ENCODE measurements at regions not wholly inside any gene's neighbourhood (a gene's known extent, or its start where the extent isn't known, plus 50 kb on each side); places are given as distances from the start of the nearest gene placed in this dataset.

DNA sequence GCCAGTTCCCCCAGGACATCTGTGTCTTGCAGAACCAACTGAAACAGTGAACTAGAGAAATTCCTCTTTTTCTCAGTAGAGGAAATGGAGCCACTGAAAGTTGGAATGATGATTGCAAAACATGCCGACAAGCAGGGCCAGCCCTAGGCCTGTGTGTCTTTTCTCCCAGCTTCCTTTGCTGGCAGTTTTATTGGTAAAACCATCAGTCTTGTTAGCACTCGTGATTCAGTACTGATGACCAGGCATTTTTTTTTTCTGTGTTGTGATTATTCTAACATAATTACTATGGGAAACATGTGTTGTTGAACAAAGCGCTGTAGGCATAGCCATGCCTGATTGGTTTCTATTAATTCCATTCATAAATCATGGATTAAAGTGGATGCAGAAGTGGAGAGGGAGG is 620.7 kb downstream of the AACS start:
- DNase-seq: no peak

- DNase-seq: no peak
These were observed 622.2 kb downstream of the AACS start for GRCh38 chr12:125687403-125687802.

- DNase-seq: no peak
These were observed 622.6 kb downstream of the AACS start for GRCh38 chr12:125687820-125688219.

GRCh38 chr12:125688223-125688622 is 623.0 kb downstream of the AACS start:
- DNase-seq: no peak

- no peak for DNase-seq
These were observed 623.6 kb downstream of the AACS start for GRCh38 chr12:125688881-125689280.

GRCh38 chr12:125689576-125690410 is 624.6 kb downstream of the AACS start:
- DNase-seq: no peak

- DNase-seq: no peak
These were observed 625.6 kb downstream of the AACS start for GRCh38 chr12:125690841-125691240.

GRCh38 chr12:125696054-125696453 is 630.8 kb downstream of the AACS start:
- no peak for DNase-seq

DNA sequence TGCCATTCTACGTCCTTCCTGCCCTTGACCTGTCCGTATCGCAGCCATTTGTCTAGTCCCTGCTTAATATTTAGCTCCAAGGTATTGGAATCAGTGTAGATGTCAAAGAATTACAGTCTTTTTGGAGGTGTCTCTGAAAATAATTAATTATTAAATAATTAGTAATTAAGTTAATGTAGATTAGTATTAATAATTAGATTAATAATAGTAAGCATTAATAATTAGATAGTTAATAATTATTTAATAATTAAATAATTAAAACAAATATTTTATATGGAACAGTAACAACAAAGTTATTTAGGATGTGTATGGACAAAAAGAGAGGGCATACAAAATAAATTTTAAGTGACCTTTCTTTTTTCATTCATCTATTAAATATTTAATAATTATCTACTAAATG is 639.6 kb downstream of the AACS start:
- DNase-seq: no peak

- DNase-seq: no peak
These were observed 655.7 kb downstream of the AACS start for GRCh38 chr12:125720961-125721360.

GRCh38 chr12:125734137-125734536 is 668.9 kb downstream of the AACS start:
- DNase-seq: no peak

- no peak for DNase-seq
These were observed 673.0 kb downstream of the AACS start for GRCh38 chr12:125738211-125738610.

- DNase-seq: no peak
These were observed 677.2 kb downstream of the AACS start for GRCh38 chr12:125742413-125742812.

GRCh38 chr12:125744201-125744600 is 679.0 kb downstream of the AACS start:
- no peak for DNase-seq

- no peak for DNase-seq
These were observed 690.3 kb downstream of the AACS start for GRCh38 chr12:125755512-125755911.

- DNase-seq: no peak
These were observed 700.9 kb downstream of the AACS start for GRCh38 chr12:125766091-125766490.

- no peak for DNase-seq
These were observed 707.2 kb downstream of the AACS start for GRCh38 chr12:125772403-125772802.

- peak; percentile 57 for DNase-seq
These were observed 707.9 kb downstream of the AACS start for GRCh38 chr12:125773033-125773640.

GRCh38 chr12:125775507-125775906 is 710.3 kb downstream of the AACS start:
- DNase-seq: no peak

- DNase-seq: no peak
These were observed 711.0 kb downstream of the AACS start for GRCh38 chr12:125776212-125776611.

DNA sequence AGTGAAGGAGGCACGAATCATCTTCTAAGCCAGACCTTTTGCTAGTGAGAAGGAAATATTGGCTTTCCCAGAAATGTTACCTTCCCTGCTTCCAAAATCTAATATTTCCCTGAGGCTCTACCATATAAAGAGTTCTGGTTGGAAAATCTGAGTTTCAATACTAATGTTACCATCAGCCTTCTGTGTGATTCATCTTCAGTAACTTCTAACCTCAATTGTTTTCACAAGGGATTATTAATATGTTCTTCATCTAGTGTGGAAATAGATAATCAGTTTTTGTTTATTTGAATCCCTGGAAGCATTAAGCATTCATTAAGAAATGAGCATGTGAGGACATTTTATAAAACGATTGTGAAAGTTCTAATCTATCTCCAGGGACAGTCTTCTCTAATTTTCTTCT is 720.9 kb downstream of the AACS start:
- DNase-seq: no peak

DNA sequence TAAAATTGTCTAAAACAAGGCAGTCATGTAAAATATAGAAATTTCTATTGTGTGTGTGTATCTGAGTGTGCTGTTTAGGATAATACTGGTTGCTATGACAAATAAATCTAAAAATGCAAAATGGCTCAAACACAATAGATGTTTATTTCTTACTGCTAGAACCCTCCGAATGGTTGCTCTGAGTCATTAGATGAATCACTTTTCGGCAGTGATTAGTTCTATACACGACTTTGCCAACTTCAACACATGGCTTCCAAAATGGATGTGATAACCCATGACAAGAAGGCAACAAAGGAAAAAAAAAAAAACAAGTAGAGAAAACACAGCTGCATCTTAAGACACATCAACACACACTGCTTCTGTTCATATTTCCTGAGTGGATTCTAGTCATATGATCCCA is 729.2 kb downstream of the AACS start:
- DNase-seq: no peak

GRCh38 chr12:125797421-125798175 is 732.4 kb downstream of the AACS start:
- no peak for DNase-seq

DNA sequence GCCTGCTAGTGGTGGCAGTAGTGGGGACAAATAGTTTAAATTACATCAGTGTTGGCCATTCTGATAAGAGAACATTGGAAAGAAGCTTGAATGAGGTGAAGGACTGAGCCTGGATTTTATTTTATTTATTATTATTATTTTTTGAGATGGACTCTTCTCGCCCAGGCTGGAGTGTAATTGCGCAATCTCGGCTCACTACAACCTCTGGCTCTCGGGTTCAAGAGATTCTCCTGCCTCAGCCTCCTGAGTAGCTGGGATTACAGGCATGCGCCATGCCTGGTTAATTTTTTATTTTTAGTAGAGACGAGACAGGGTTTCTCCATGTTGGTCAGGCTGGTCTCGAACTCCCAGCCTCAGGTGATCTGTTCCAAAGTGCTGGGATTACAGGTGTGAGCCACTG is 739.4 kb downstream of the AACS start:
- no peak for DNase-seq

Measured in activated CD4-positive, alpha-beta T cell treated with anti-CD3 and anti-CD28 coated beads for 48 hours (primary cell).